AG04449 (cell line): ENCODE measurements at regions not wholly inside any gene's neighbourhood (a gene's known extent, or its start where the extent isn't known, plus 50 kb on each side); places are given as distances from the start of the nearest gene placed in this dataset.

Source experiments
- CTCF ChIA-PET: fragments of 350-600 bp; formaldehyde crosslinking; extraction: SDS; loops from one replicate; lab custom pipeline; 2021; ENCODE audit warnings: antibody characterized with exemption; lab: Yijun Ruan, JAX
- POLR2A ChIA-PET: fragments of 400-600, 350-600 bp; formaldehyde crosslinking; extraction: SDS; loops from one replicate; lab custom pipeline; 2020; ENCODE audit warnings: antibody characterized with exemption, inconsistent platforms; lab: Yijun Ruan, JAX
- DNase-seq: peaks from one replicate; pipeline ENCODE4 v3.0.0-alpha.2; 2010; ENCODE audit warnings: low read depth, low spot score
- H3K4me3 ChIP-seq: 2 replicates; pipeline ENCODE4 v1.5.1; 2011; ENCODE audit warnings: low read depth, mild to moderate bottlenecking, control low read depth, low read length
- TF ChIP-seq, protein P1 (sequence below): IDR thresholded peaks from one replicate; pipeline ENCODE4 v1.5.1; 2011; ENCODE audit warnings: mild to moderate bottlenecking, moderate library complexity, low read length, control low read depth, inconsistent platforms; ENCODE audit not compliant: insufficient read depth; ENCODE audit errors: missing control alignments

DNA sequence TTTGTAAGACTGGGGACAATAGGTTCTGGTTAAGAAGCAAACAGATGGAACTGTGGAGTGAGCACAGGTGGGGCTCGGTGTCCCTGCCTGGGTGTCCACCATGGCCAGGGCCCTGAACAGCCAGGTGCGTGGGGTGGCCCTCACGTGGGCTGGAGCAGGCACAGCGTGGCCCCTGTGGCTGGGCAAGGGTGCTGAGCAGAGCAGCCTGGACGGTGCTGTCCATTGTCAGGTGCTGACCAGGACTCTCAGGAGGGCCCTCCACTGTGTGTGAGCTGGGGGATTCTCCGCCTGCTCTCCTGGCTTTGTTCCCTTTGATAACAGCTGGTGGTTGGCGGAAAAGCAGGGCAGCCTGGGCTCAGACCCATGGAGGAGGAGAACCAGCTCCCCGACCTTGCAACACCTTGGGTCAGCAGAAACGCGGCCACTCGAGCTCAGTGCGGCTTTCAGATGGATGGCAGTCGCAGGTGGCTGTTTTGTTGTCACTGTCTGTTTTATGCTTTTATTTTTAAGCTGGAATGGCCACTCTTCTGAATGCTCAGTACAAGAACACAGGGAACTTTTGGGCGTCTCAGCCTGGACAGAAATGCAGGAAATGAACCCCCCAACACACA is 273.9 kb upstream of the ADARB2 start:
- CTCF ChIA-PET: no interaction called here
- POLR2A ChIA-PET: no interaction called here
- H3K4me3 ChIP-seq: no peak overlapping the region

DNA sequence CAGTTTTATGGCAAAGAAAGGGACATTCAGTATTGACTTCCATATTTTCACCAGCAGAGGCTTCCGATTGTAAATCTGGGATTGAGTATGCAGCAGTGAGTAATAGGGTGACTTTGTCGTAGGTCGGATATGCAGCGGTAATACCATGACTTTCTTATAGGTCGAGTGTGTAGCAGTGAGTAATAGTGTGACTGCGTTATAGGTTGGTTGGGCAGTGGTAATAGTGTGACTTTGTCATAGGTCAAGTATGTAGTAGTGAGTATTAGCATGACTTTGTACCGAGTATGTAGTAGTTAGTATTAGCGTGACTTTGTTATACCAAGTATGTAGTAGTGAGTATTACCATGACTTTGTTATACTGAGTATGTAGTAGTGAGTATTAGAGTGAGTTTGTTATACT is 268.2 kb upstream of the ADARB2 start:
- DNase-seq: no peak
- CTCF ChIA-PET: no interaction called here
- POLR2A ChIA-PET: no interaction called here
- H3K4me3 ChIP-seq: no peak overlapping the region
- TF ChIP-seq, protein P1, sequence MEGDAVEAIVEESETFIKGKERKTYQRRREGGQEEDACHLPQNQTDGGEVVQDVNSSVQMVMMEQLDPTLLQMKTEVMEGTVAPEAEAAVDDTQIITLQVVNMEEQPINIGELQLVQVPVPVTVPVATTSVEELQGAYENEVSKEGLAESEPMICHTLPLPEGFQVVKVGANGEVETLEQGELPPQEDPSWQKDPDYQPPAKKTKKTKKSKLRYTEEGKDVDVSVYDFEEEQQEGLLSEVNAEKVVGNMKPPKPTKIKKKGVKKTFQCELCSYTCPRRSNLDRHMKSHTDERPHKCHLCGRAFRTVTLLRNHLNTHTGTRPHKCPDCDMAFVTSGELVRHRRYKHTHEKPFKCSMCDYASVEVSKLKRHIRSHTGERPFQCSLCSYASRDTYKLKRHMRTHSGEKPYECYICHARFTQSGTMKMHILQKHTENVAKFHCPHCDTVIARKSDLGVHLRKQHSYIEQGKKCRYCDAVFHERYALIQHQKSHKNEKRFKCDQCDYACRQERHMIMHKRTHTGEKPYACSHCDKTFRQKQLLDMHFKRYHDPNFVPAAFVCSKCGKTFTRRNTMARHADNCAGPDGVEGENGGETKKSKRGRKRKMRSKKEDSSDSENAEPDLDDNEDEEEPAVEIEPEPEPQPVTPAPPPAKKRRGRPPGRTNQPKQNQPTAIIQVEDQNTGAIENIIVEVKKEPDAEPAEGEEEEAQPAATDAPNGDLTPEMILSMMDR: no peak

More for the DNA sequence above, 273.9 kb upstream of the ADARB2 start:
- DNase-seq: no peak
- TF ChIP-seq, protein P1: no peak

GRCh38 chr10:1992930-1993329 is 255.6 kb upstream of the ADARB2 start:
- CTCF ChIA-PET: no interaction called here
- H3K4me3 ChIP-seq: no peak overlapping the region
- POLR2A ChIA-PET: no interaction called here
- DNase-seq: no peak
- TF ChIP-seq, protein P1: no peak

DNA sequence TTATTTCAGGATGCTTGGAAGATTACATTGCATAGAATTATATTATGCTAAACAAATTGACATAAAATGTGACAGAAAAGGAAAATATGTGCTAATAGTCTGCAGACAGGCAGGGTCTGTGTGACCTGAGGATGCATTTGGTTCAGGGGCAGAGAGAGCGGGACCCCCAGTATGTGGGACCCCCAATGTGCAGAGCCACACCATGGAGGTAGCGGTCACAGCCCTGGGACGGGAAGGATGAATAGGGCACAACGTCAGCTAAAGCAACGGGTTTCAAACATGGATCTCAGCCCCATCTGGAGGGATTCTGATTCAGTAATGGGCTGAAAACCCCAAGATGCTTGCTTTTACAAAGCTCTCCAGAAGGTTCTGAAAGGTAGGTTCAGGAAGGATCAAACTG is 251.8 kb upstream of the ADARB2 start:
- CTCF ChIA-PET: no interaction called here
- POLR2A ChIA-PET: no interaction called here
- TF ChIP-seq, protein P1: no peak
- DNase-seq: no peak
- H3K4me3 ChIP-seq: no peak overlapping the region

DNA sequence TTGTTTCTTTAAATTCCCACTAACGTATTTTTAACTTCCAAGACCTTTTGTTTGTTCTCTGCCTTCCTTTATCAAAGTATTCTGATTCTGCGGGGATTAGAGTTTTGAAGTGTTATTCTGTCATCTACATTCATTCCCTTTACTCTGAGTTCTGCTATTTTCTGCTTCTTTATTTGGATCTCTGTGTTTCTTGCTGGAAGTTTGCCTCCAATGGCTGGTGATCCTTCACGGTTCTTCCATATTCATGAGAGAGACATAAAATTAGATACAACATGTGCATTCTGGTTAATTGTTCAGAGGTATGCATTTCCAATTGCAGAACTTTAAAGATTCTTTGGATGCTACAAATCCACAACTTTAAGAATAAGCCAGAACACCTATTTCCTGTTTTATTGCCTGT is 244.7 kb upstream of the ADARB2 start:
- no peak for DNase-seq
- TF ChIP-seq, protein P1: no peak
- no peak overlapping the region for H3K4me3 ChIP-seq
- ChIA-PET CTCF (no interaction called here), POLR2A (no interaction called here)

DNA sequence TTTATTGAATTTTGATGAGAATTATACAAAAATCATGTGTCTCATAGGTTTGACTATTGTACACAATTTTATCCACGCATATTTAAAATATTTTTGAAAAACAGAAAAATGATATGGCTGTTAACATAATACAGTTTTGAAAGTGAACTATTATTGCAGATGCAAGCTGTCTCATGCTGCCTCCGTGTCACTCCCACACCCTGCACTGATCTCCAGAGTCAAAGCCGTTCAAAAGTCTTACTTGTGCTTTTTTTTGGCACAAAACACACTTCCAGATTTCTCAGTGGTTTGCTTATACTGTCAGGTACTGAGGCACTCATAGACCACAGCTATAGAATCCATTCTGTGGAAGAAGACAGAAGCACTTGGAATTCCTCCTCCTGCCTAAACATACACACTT is 243.1 kb upstream of the ADARB2 start:
- ChIA-PET CTCF (no interaction called here), POLR2A (no interaction called here)
- H3K4me3 ChIP-seq: no peak overlapping the region
- TF ChIP-seq, protein P1: no peak
- DNase-seq: no peak
